ENCODE measurements at regions not wholly inside any gene's neighbourhood (a gene's known extent, or its start where the extent isn't known, plus 50 kb on each side); places are given as distances from the start of the nearest gene placed in this dataset.

GRCh38 chr2:16257322-16258028 is 317.1 kb downstream of the MYCN start:
- no peak for DNase-seq (ENCODE audit: low read depth in 2 of 2)

GRCh38 chr2:16256601-16257321 is 316.4 kb downstream of the MYCN start:
- DNase-seq (ENCODE audit: low read depth in 2 of 2) = no peak

GRCh38 chr2:16255120-16255519 is 314.8 kb downstream of the MYCN start:
- no peak for DNase-seq (ENCODE audit: low read depth in 2 of 2)

GRCh38 chr2:16254356-16254965 is 314.1 kb downstream of the MYCN start:
- DNase-seq (ENCODE audit: low read depth in 2 of 2) = no peak

- no peak for DNase-seq (ENCODE audit: low read depth in 2 of 2)
These were observed 312.9 kb downstream of the MYCN start for GRCh38 chr2:16253291-16253690.

GRCh38 chr2:16252891-16253290 is 312.5 kb downstream of the MYCN start:
- no peak for DNase-seq (ENCODE audit: low read depth in 2 of 2)

GRCh38 chr2:16252251-16252650 is 311.9 kb downstream of the MYCN start:
- DNase-seq (ENCODE audit: low read depth in 2 of 2) = no peak

- DNase-seq (ENCODE audit: low read depth in 2 of 2) = no peak
These were observed 311.3 kb downstream of the MYCN start for GRCh38 chr2:16251511-16252225.

GRCh38 chr2:16250886-16251285 is 310.5 kb downstream of the MYCN start:
- no peak for DNase-seq (ENCODE audit: low read depth in 2 of 2)

GRCh38 chr2:16250466-16250865 is 310.1 kb downstream of the MYCN start:
- no peak for DNase-seq (ENCODE audit: low read depth in 2 of 2)

- DNase-seq (ENCODE audit: low read depth in 2 of 2) = no peak
These were observed 309.7 kb downstream of the MYCN start for GRCh38 chr2:16250056-16250425.

- DNase-seq (ENCODE audit: low read depth in 2 of 2) = no peak
These were observed 309.1 kb downstream of the MYCN start for GRCh38 chr2:16249246-16250055.

- DNase-seq (ENCODE audit: low read depth in 2 of 2) = no peak
These were observed 308.3 kb downstream of the MYCN start for GRCh38 chr2:16248571-16249105.

- no peak for DNase-seq (ENCODE audit: low read depth in 2 of 2)
These were observed 307.2 kb downstream of the MYCN start for GRCh38 chr2:16247326-16248122.

- no peak for DNase-seq (ENCODE audit: low read depth in 2 of 2)
These were observed 306.6 kb downstream of the MYCN start for GRCh38 chr2:16246911-16247310.

GRCh38 chr2:16246281-16246850 is 306.0 kb downstream of the MYCN start:
- DNase-seq (ENCODE audit: low read depth in 2 of 2) = no peak

GRCh38 chr2:16245481-16246054 is 305.2 kb downstream of the MYCN start:
- no peak for DNase-seq (ENCODE audit: low read depth in 2 of 2)

- no peak for DNase-seq (ENCODE audit: low read depth in 2 of 2)
These were observed 304.6 kb downstream of the MYCN start for GRCh38 chr2:16244966-16245320.

GRCh38 chr2:16244153-16244965 is 304.0 kb downstream of the MYCN start:
- DNase-seq (ENCODE audit: low read depth in 2 of 2) = no peak

Data from stimulated activated CD4-positive, alpha-beta T cell treated with anti-CD3 and anti-CD28 coated beads, Interleukin-12 subunit alpha, Interleukin-12 subunit beta, amount 100 ng/mL, for 24 hours (primary cell).